NT2/D1 (cell line): ENCODE measurements at regions not wholly inside any gene's neighbourhood (a gene's known extent, or its start where the extent isn't known, plus 50 kb on each side); places are given as distances from the start of the nearest gene placed in this dataset.
A peak's percentile ranks its signal among the peaks of the same experiment; 100 is the strongest.
"Not testable (repeated sequence)": the region's sequence is repeated elsewhere in the genome, so short reads cannot be mapped to it uniquely, and the experiment has no call there.

Experiments
- DNase-seq: peaks from one replicate; pipeline ENCODE4 v3.0.0-alpha.2; 2011; ENCODE audit warnings: low read depth, low spot score
- H3K27me3 ChIP-seq: 2 replicates; pipeline ENCODE4 v1.6.0; 2011; ENCODE audit warnings: mild to moderate bottlenecking; ENCODE audit not compliant: insufficient read length, insufficient read depth
- H3K36me3 ChIP-seq: 2 replicates; pipeline ENCODE4 v1.6.1; 2011; ENCODE audit warnings: mild to moderate bottlenecking, low read length, mixed read lengths; ENCODE audit not compliant: insufficient read depth, insufficient read length
- H3K4me1 ChIP-seq: 2 replicates; pipeline ENCODE4 v1.5.1; 2011; ENCODE audit not compliant: insufficient read depth, insufficient read length
- H3K4me3 ChIP-seq: 2 replicates; pipeline ENCODE4 v1.5.1; 2011; ENCODE audit warnings: low read depth; ENCODE audit not compliant: insufficient read length
- H3K9ac ChIP-seq: 2 replicates; pipeline ENCODE4 v1.6.0; 2011; ENCODE audit warnings: low read depth; ENCODE audit not compliant: insufficient read length
- H3K9me3 ChIP-seq: 2 replicates; pipeline ENCODE4 v1.5.1; 2011; ENCODE audit warnings: mild to moderate bottlenecking, low read length; ENCODE audit not compliant: insufficient read depth
- SUZ12 ChIP-seq: IDR thresholded peaks from 2 replicates; pipeline ENCODE4 v1.6.1; 2011; ENCODE audit not compliant: insufficient read length, insufficient read depth; ENCODE audit errors: extremely low read depth
- YY1 ChIP-seq: IDR thresholded peaks from 2 replicates; pipeline ENCODE4 v1.6.1; 2011; ENCODE audit not compliant: insufficient read length, insufficient read depth
- ZNF274 ChIP-seq: IDR thresholded peaks from 2 replicates; pipeline ENCODE4 v1.6.1; 2011; ENCODE audit warnings: mild to moderate bottlenecking, low read depth, low read length

DNA sequence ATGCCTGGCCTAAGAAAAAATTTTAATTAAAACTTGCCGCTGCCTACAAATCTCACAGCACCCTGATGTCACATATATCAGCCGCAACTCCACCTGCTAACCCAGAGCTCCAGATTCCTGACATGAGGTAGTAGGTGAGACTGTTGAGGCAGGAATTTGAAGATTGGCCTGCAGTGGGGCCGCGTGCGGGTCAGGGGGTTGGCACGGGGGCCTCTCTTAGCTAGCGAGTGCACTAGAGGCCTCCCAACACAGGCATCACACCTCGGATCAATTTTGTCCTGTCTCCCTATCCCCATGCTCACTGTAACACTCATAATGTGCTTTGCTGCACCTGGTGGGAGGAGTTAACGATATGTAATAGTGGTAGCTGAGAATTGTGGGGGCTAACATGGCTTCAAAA lies 349.8 kb downstream of the CDC5L start:
- Histone ChIP-seq H3K4me1 (peaks cover 2% of the 10 kb centered on the region), H3K9me3 (no peaks in the 10 kb centered on the region), H3K36me3 (no peaks in the 10 kb centered on the region), H3K27me3 (no peaks in the 10 kb centered on the region), H3K4me3 (no peak overlapping the region), H3K9ac (no peak overlapping the region)
- TF ChIP-seq ZNF274 (no peak), YY1 (no peak), SUZ12 (no peak)
- DNase-seq = no peak

DNA sequence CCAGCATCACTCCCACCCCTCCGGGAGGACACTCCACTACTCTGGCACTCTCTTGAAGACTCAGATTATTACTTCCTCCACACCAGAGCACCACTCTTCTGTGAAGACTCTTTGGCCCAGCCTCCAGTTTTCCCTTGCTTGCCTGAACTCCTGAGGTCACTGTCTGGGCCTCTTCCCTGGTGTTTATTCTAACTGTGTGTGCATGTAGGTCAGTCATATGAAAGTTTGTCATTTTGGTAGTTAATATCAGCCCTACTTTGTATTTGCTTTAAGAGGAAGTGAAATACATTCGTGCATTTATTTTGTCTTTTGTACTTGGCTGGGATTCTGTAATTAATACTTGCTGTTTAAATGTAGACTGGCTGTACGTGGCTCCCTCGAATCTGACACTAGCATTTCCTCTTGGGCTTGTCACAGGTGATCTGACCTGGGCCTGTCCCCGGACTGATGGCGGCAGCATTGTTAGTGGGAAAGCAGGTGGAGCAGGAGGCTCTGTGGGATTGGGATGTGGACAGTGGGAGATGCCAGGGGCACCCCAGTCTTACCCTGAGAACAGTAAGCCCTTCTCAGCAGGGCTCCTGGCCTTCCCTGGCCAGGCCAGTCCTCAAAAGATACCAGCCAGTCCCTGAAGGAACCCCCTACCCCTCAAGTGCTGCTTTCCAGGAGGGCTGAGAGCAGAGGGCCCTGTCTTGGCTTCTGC lies 350.5 kb downstream of the CDC5L start:
- Histone ChIP-seq H3K36me3 (no peaks in the 10 kb centered on the region), H3K9me3 (no peaks in the 10 kb centered on the region), H3K4me3 (no peak overlapping the region), H3K27me3 (no peaks in the 10 kb centered on the region), H3K9ac (no peak overlapping the region), H3K4me1 (peaks cover 5% of the 10 kb centered on the region)
- TF ChIP-seq ZNF274 (no peak), YY1 (no peak), SUZ12 (no peak)
- no peak for DNase-seq

DNA sequence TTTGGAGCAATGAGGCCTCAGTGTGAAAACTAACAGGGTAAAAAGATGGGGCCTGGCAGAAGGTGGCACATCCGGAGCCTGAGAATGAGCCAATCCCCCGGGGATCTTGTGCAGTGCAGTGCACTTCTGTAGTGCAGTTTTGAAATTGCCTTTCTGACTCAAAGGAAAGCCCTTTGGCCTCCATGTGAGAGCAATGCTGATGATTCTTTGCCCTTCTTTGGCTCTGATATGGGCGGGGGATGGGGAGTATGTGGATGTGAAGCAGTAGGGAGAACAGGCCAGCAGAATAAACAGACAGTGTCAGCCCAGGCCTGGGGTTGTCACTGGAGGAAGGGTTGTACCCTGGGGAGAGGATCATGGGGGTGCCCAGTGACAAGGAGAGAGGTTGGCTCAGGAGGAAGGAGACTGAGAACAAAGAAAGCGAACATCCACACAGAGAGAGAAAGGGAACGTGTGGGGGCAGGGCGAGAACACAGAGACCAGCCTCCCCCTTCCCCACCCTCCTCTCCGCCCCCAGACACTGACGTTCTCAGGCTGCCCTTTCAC lies 351.2 kb downstream of the CDC5L start:
- H3K4me1 ChIP-seq = peaks cover 5% of the 10 kb centered on the region
- no peaks in the 10 kb centered on the region for H3K36me3 ChIP-seq
- no peak overlapping the region for H3K9ac ChIP-seq
- H3K9me3 ChIP-seq = no peaks in the 10 kb centered on the region
- TF ChIP-seq SUZ12 (no peak), ZNF274 (no peak), YY1 (no peak)
- DNase-seq = no peak
- H3K27me3 ChIP-seq = no peaks in the 10 kb centered on the region
- no peak overlapping the region for H3K4me3 ChIP-seq

DNA sequence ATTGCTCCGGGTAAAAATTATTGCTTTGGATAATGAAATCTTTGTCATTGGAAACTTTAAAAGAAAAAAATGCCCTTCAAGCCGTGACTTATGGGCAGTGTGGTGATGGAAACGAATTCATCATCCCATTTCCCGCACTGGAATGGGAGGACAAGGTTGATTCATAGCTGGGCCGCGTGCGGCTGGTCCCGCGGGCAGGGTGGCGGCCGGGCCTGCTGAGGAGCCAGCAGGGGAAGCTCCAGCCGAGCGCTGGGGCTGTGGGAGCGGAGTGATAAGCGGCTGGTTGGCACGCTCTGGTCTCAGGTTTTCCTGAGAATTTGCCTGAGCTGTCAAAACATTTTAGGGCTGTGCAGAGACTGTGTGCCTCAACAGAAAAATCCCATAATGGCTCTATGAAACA lies 351.7 kb downstream of the CDC5L start:
- TF ChIP-seq ZNF274 (no peak), YY1 (no peak), SUZ12 (no peak)
- Histone ChIP-seq H3K9me3 (no peaks in the 10 kb centered on the region), H3K4me1 (peaks cover 5% of the 10 kb centered on the region), H3K36me3 (no peaks in the 10 kb centered on the region), H3K27me3 (no peaks in the 10 kb centered on the region), H3K4me3 (no peak overlapping the region), H3K9ac (peak overlapping the region; percentile 42)
- DNase-seq = no peak

DNA sequence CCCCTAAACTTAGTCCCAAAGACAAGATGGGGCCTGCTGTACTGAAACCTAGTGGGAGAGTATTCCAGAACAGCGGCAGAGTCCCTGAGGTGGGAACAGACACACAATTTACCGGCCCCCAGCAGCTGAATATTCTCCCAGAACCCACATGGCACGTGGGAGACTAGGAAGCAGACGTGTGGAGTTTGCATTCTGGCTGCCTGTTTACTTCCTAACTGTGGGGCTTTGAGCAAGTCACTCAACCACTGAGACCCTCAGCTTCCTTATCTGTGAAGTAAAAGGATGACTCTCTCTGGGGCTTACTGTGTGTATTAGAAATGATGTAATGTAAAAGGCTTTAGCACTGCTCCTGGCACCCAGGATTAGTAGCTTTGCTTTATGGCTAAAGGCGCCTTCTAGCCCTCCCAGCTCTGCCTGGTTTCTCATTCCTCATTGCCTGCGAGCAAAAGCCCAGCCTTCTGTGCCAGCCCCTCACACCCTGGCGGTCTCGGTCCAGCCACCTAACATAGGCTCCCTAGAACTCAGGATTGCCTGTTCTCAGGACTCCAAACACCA lies 353.1 kb downstream of the CDC5L start:
- DNase-seq = no peak
- H3K9me3 ChIP-seq = no peaks in the 10 kb centered on the region

DNA sequence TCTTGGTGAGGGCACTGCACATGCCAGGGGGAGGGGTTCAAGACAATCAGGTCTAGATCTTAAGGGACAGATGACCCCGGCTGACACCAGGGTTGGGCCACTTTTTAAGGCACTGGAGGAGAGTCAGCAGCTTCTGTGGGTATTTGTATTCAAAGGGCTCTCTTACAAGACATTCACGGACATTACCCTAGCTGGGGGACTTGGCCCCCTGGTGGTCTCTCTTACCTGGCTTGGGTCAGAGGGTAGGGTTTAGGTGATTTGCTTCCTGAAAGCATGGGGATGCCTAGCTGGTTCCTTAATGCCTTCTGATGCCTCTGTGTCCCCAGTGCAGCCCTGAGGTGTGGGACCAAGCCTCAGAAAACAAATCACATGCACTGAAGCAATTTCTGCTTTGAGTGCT lies 354.7 kb downstream of the CDC5L start:
- no peak overlapping the region for H3K4me3 ChIP-seq
- H3K36me3 ChIP-seq = no peaks in the 10 kb centered on the region
- no peak for DNase-seq
- H3K4me1 ChIP-seq = peaks cover 5% of the 10 kb centered on the region
- peaks cover 4% of the 10 kb centered on the region; the same call in 1 of the 2 replicates for H3K9me3 ChIP-seq
- no peak for TF ChIP-seq ZNF274
- no peak for TF ChIP-seq SUZ12
- TF ChIP-seq YY1 = no peak
- H3K27me3 ChIP-seq = no peaks in the 10 kb centered on the region
- H3K9ac ChIP-seq = no peak overlapping the region

More for the DNA sequence above, 353.1 kb downstream of the CDC5L start:
- H3K4me1 ChIP-seq = peaks cover 5% of the 10 kb centered on the region
- no peak overlapping the region for H3K4me3 ChIP-seq
- H3K9ac ChIP-seq = no peak overlapping the region
- H3K27me3 ChIP-seq = no peaks in the 10 kb centered on the region
- no peak for TF ChIP-seq SUZ12
- TF ChIP-seq ZNF274 = no peak
- no peak for TF ChIP-seq YY1
- no peaks in the 10 kb centered on the region for H3K36me3 ChIP-seq

DNA sequence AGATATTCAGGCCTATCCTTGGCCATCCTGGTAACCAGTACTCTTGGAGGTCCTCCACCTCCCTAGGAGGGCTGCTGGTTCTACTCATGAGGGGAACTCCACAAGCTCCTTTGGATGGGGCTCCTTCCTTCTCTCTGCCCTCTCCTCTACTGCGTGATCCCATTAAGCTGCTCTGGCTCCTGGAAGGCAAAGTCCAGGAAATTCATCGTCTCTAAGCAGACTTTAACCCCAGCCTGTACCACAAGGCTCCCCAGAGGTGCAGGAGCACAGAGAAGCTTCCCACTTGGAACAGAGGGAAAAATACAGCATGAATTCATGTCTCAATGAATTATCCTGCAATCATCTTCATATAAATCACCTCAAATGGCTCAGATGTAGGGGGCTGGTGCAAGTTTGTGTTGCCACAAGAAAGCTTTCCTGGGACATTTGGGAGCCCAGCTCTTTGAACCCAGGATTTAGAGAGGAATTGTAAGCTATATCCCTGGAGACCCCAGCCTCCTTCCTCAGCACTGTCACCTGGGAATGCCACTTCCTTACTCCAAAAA lies 355.4 kb downstream of the CDC5L start:
- Histone ChIP-seq H3K9ac (no peak overlapping the region), H3K9me3 (peaks cover 10% of the 10 kb centered on the region; the same call in 1 of the 2 replicates), H3K36me3 (no peaks in the 10 kb centered on the region), H3K4me1 (peaks cover 5% of the 10 kb centered on the region), H3K27me3 (no peaks in the 10 kb centered on the region), H3K4me3 (no peak overlapping the region)
- no peak for DNase-seq
- TF ChIP-seq ZNF274 (no peak), SUZ12 (no peak), YY1 (no peak)

DNA sequence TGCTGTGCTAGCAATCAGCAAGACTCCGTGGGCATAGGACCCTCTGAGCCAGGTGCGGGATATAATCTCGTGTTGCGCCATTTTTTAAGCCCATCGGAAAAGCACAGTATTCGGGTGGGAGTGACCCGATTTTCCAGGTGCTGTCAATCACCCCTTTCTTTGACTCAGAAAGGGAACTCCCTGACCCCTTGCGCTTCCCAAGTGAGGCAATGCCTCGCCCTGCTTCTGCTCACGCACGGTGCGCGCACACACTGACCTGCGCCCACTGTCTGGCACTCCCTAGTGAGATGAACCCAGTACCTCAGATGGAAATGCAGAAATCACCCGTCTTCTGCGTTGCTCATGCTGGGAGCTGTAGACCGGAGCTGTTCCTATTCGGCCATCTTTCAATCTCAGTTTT lies 372.6 kb downstream of the CDC5L start:
- H3K4me1 ChIP-seq, H3K4me3 ChIP-seq, H3K27me3 ChIP-seq, H3K9ac ChIP-seq, DNase-seq, H3K36me3 ChIP-seq: not testable (repeated sequence)
- H3K9me3 ChIP-seq = peaks cover 16% of the 10 kb centered on the region; the same call in 1 of the 2 replicates
